ENCODE measurements at regions not wholly inside any gene's neighbourhood (a gene's known extent, or its start where the extent isn't known, plus 50 kb on each side); places are given as distances from the start of the nearest gene placed in this dataset.
"Not testable (repeated sequence)": the region's sequence is repeated elsewhere in the genome, so short reads cannot be mapped to it uniquely, and the experiment has no call there.

GRCh38 chr13:75178436-75178835 is 303.5 kb downstream of the TBC1D4 start:
- no peak for DNase-seq (ENCODE audit: low spot score)

GRCh38 chr13:75175575-75175974 is 306.4 kb downstream of the TBC1D4 start:
- no peak for DNase-seq (ENCODE audit: low spot score)

DNA sequence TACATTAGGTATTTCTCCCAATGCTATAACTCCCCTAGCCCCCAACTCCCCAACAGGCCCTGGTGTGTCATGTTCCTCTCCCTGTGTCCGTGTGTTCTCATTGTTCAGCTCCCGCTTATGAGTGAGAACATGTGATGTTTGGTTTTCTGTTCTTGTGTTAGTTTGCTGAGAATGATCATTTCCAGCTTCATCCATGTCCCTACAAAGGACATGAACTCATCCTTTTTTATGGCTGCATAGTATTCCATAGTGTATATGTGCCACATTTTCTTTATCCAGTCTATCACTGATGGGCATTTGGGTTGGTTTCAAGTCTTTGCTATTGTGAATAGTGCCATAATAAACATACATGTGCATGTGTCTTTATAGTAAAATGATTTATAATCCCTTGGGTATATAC is 306.9 kb downstream of the TBC1D4 start:
- DNase-seq (ENCODE audit: low spot score), result not testable (repeated sequence)

DNA sequence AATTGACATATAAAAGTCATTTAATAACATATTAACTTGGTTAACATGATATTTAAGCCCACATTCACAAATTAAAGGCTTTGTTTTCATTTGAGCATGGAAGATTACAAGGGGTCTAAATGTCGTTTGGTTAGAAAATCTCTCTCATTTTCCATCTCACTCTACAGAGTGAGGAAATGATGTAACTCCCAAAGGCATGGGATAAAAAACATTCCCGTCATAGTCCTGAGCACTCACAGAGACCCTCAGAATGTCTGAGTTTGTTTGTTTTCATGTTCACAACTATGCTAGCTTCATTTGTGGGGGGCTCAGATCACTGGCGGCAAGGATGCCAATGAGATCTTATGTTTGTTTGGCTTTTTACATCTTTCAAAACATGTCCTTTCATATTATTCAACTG is 307.5 kb downstream of the TBC1D4 start:
- no peak for DNase-seq (ENCODE audit: low spot score)

DNA sequence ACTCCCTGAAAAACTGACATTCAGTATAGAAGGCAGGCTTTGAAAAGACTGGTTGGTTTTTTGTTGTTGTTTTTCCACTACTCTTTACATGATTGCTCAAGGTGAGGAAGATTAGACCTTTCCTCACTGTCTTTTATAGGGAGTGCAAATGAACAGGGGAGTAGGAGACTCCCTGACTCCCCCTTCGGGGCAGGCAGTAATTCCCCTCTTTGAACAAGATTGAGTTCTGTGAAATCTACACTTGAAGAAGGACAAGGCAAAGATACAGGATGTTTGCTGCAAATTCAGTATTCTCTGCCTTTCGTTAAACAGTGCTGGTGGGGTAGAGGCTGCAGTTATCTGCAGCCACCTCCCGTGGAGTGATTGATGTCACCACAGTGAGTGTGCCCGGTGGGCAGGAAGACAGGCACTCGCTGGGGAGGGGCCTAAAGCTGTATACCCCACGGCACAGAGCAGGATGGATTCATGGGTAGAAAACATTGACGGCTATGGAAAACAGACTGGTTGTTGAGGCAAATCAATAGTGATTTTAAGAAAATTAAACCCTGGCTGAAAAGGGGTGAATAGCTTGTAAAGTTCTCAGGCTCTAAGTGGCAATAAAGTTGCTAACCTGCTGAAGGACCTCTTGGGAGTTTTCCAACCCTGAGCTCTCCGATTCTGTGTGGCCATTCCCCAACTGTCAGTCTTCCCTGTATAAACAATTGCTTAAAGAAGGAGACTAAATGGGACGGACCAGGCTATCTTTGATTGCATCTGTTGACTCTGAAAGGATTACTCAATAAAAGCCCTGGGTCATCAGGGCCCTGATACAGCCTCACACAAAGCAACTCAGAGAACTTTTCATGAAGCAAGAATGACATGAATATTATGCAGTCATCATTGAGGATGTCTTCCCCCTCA is 308.3 kb downstream of the TBC1D4 start:
- no peak for DNase-seq (ENCODE audit: low spot score)

- no peak for DNase-seq (ENCODE audit: low spot score)
These were observed 311.7 kb downstream of the TBC1D4 start for GRCh38 chr13:75170311-75170710.

- DNase-seq (ENCODE audit: low spot score), result no peak
These were observed 316.3 kb downstream of the TBC1D4 start for GRCh38 chr13:75165543-75166230.

DNA sequence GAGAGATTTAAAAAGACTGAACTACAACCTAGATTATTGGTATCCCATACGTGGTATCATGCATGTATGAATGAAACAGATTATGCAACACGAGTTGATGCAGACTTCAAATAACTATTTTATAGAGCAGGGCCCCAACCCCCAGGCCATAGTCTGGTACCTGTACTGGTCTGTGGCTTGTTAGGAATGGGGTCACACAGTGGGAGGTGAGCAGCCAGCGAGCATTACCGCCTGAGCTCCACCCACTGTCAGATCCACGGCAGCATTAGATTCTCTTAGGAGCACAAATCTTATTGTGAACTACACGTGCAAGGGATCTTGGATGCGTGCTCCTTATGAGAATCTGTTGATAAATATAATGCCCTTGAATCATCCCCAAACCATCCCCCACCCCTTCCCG is 320.2 kb downstream of the TBC1D4 start:
- DNase-seq (ENCODE audit: low spot score), result no peak

DNA sequence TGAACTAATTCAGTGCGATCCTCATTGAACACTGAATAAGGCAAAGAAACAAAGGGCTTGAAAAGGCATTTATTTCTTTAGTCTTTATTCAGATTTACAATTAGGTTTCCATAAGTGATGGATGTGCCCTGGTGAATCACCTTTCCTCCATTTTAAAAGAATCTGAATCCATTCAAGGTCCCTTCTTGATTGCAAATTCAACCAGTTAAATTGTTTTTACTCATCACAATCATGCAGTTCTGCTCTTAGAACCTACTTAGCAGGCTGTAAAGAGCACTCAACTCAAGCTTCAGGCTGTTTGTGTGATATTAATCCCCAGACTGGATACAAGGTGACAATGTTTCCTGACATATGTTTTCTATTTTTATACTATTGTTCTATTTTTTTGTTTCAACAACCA is 321.0 kb downstream of the TBC1D4 start:
- DNase-seq (ENCODE audit: low spot score), result no peak

DNA sequence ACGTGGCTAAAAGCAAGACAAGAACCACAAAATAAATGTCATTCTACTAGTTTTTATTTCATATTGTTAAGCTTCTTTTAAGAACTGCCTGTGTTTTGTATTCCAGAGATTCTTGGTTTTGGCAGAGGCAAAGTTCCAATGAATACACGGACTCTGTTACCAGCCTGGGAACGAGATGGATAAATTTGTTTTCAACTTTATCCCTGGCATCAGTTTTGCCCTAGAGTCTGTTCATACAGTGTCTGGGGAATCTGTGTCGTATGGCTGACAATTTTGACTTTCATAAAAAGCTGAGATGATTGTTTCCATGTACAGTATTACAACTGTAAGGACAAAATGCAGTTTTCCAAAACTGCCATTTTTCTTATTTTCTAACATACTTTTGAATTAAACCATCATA is 327.6 kb downstream of the TBC1D4 start:
- no peak for DNase-seq (ENCODE audit: low spot score)

GRCh38 chr13:75153834-75154233 is 328.1 kb downstream of the TBC1D4 start:
- no peak for DNase-seq (ENCODE audit: low spot score)

DNA sequence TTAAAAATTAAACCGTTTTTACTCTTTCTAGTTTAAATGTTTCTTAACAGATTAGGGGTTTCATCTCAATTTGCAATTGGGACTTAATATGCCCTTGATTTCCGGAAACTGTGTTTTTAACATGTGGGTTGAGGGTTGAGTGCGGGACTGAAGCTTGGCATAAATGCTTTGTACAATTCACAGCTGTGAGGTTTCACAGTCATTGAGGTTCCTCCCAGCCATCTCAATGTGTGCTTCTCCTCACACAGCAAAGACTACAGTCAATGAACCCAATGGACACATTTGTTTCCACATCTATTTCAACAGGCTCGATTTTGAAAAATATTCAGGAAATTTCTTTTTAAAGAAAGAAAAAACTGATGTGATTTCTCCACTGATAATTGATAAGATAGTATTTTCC is 328.6 kb downstream of the TBC1D4 start:
- DNase-seq (ENCODE audit: low spot score), result no peak

GRCh38 chr13:75151081-75151643 is 330.8 kb downstream of the TBC1D4 start:
- no peak for DNase-seq (ENCODE audit: low spot score)

- DNase-seq (ENCODE audit: low spot score), result no peak
These were observed 332.2 kb downstream of the TBC1D4 start for GRCh38 chr13:75149776-75150175.

DNA sequence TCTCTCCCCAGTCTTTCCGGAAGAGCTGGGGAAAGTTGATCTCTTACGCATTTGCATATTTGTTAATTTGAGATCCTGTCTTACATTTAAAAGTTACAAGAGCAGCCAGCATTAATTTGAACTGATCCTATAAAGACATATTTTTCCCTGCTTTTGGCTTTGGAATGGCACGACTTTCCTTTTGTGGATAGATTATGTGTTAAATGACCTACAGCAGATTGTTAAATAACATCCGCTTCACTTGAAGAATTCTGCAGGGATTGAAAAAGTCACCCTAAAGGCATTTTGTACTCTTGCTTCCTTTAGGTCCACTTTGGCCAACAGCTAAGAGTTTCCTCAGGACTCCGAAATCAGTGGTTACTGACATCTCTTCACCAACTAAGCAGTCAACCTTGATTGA is 334.0 kb downstream of the TBC1D4 start:
- DNase-seq (ENCODE audit: low spot score), result no peak

DNA sequence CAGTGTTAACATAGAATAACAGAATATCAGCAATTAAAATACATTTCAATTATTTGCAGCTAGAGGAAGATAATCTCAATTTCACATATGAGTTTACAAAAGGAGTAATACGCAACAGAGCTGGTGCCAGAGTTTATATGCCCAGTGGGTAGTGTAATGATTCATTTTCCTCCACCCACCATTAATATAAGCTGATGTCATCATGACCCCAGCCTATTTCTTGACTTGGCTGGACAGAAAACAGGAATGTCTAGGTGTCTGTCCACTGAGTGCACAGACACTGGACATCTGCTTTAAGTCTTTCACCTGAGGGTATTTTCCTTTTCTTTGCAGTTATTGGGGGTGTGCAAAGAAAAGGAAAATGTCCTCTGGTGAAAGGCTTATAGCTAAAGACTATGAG is 335.5 kb downstream of the TBC1D4 start:
- no peak for DNase-seq (ENCODE audit: low spot score)

GRCh38 chr13:75145927-75146326 is 336.0 kb downstream of the TBC1D4 start:
- no peak for DNase-seq (ENCODE audit: low spot score)

DNA sequence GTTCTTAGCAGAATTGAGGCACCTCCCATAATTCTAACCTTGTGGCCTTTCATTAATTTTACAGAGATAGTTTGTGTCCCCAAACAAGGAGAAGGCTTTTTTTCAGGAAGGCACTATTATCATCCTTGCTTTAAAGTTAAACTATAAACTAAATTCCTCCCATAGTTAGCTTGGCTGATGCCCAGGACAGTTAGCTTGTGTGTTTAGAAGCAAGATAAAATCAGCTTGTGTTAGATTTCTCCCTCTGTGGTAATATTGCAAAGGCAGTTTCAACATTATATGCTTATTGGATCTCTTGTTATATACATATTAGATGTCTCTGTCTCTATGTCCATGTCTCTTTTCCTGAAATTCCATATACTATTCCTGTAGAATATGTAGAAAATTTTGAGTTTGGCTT is 342.7 kb downstream of the TBC1D4 start:
- no peak for DNase-seq (ENCODE audit: low spot score)

DNA sequence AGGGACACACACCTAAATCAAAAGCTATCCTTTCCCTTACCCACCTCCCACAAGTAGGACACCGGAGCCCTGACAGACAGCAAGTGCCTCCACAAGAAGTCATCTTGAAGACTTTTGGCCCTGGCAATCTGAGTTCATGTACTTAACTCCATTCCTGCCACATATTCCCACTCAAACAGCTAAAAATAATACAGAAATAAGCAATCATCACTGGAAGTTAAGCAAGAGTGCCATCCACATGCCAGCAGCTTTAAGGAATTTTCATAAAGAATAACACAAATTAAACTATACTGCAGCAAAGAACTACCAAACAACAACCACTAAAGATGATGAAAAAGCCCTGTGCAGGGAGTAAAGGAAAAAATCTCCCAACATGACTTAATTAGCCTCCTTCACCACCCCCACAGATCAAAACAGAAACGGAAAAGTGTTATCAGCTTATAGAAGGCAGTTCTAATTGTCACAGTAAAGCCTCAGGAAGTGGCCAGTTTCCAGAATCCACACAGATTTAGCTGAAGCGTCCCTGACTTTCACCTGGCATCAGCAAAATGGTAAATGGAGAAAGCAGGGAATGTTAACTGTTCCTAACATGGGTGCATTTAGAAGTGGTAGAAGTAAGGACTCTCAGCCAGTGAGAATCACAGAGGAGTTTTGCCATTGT is 343.9 kb downstream of the TBC1D4 start:
- no peak for DNase-seq (ENCODE audit: low spot score)

- DNase-seq (ENCODE audit: low spot score), result no peak
These were observed 345.8 kb downstream of the TBC1D4 start for GRCh38 chr13:75136151-75136550.

DNA sequence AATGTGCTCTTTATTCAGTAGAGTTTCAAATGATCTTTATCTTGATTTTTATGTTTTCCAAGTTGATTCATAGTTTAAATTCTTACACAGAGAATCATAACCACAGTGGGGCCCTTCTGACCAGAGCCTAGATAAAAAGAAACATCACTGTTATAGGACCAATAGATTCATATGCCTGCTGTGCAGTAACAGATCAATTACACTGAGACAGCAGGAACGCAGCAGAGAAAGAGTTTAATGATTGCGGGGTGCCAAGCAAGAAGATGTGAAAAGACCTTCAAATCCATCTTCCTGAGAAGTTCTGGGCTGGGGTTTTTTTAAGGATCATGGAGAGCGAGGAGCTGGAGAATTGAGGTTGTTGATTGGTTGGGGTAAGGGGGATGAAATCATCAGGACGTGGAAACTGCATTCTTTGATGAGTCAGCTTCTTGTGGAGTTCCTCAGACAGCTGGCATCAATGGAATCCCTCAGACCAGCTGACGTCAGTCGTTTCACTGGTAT is 346.6 kb downstream of the TBC1D4 start:
- no peak for DNase-seq (ENCODE audit: low spot score)

Measured in iPS-NIHi11 (cell line).